ENCODE measurements at regions not wholly inside any gene's neighbourhood (a gene's known extent, or its start where the extent isn't known, plus 50 kb on each side); places are given as distances from the start of the nearest gene placed in this dataset.

- no peak for TF ChIP-seq CTCF (IDR thresholded peaks at IDR 0.05; ENCODE audit: low read depth, low read length, missing input control)
- TF ChIP-seq, protein P1, sequence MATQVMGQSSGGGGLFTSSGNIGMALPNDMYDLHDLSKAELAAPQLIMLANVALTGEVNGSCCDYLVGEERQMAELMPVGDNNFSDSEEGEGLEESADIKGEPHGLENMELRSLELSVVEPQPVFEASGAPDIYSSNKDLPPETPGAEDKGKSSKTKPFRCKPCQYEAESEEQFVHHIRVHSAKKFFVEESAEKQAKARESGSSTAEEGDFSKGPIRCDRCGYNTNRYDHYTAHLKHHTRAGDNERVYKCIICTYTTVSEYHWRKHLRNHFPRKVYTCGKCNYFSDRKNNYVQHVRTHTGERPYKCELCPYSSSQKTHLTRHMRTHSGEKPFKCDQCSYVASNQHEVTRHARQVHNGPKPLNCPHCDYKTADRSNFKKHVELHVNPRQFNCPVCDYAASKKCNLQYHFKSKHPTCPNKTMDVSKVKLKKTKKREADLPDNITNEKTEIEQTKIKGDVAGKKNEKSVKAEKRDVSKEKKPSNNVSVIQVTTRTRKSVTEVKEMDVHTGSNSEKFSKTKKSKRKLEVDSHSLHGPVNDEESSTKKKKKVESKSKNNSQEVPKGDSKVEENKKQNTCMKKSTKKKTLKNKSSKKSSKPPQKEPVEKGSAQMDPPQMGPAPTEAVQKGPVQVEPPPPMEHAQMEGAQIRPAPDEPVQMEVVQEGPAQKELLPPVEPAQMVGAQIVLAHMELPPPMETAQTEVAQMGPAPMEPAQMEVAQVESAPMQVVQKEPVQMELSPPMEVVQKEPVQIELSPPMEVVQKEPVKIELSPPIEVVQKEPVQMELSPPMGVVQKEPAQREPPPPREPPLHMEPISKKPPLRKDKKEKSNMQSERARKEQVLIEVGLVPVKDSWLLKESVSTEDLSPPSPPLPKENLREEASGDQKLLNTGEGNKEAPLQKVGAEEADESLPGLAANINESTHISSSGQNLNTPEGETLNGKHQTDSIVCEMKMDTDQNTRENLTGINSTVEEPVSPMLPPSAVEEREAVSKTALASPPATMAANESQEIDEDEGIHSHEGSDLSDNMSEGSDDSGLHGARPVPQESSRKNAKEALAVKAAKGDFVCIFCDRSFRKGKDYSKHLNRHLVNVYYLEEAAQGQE (IDR thresholded peaks at IDR 0.05): no peak
- TF ChIP-seq NR2F2 (IDR thresholded peaks at IDR 0.05): no peak
- TF ChIP-seq MAX (IDR thresholded peaks at IDR 0.05): no peak
- no peak for TF ChIP-seq JUND (IDR thresholded peaks at IDR 0.05)
- TF ChIP-seq ATF3 (IDR thresholded peaks at IDR 0.05): no peak
These were observed 1541.1 kb downstream of the FAM181B start for GRCh38 chr11:81192516-81192915.

Data from liver (tissue), 3 donors.